ENCODE measurements at regions not wholly inside any gene's neighbourhood (a gene's known extent, or its start where the extent isn't known, plus 50 kb on each side); places are given as distances from the start of the nearest gene placed in this dataset.

- no peaks in the 10 kb centered on the region for H4K20me1 ChIP-seq (ENCODE audit: insufficient read depth)
- ChIA-PET POLR2A (no interaction called here), CTCF (interaction anchor here (1.3 kb wide), 1 partner anchor 185 kb away, joined by 4 read pairs; no protein-coding TSS in a partner anchor)
- no peaks in the 10 kb centered on the region for H3K27me3 ChIP-seq (ENCODE audit: insufficient read depth)
- no peak overlapping the region for H3K4me2 ChIP-seq
- 90% methylated on average over 5 of the region's 5 CpGs for WGBS (ENCODE audit: low lambda C conversion rate)
- no peak overlapping the region for H3K4me3 ChIP-seq (ENCODE audit: low read depth in 2 of 2, low read length in 1 of 2)
- no peak overlapping the region for H2AFZ ChIP-seq (ENCODE audit: low read depth)
- H3K4me1 ChIP-seq (ENCODE audit: control insufficient read depth in 1 of 2, insufficient read depth in 2 of 2, low read depth in 1 of 2, low read length in 1 of 2) = peaks cover 0 to 12% of the 10 kb centered on the region in 2 experiments; a peak in 3 of 4 replicates
- DNase-seq = no peak
- no peaks in the 10 kb centered on the region for H3K9me3 ChIP-seq
- H3K9me2 ChIP-seq = no peaks in the 10 kb centered on the region
- H3K79me2 ChIP-seq (ENCODE audit: insufficient read depth) = no peaks in the 10 kb centered on the region
- H3F3A ChIP-seq (replicated peaks; ENCODE audit: insufficient read depth) = no peaks in the 10 kb centered on the region
- no peak overlapping the region for H3K9ac ChIP-seq
- no peak overlapping the region for H3K27ac ChIP-seq (ENCODE audit: low read depth in 2 of 2, low read length in 1 of 2)
- TF ChIP-seq MXI1 (IDR thresholded peaks at IDR 0.05; ENCODE audit: low read depth, low read length) (no peak), SIN3A (IDR thresholded peaks at IDR 0.05; ENCODE audit: borderline replicate concordance, low read depth, low read length) (no peak), PBX3 (IDR thresholded peaks at IDR 0.05) (no peak), USF1 (IDR thresholded peaks at IDR 0.05; ENCODE audit: borderline replicate concordance, low read depth) (no peak), CTCF (IDR thresholded peaks at IDR 0.05) (no peak), IRF3 (IDR thresholded peaks at IDR 0.05; ENCODE audit: low read depth, low read length) (no peak), YY1 (IDR thresholded peaks at IDR 0.05; ENCODE audit: low read depth) (no peak), FOXJ3 (CRISPR knock-in tag; IDR thresholded peaks at IDR 0.05) (no peak), POLR2AphosphoS5 (IDR thresholded peaks at IDR 0.05; ENCODE audit: low read depth, low read length) (no peak), GABPA (IDR thresholded peaks at IDR 0.05; ENCODE audit: low read depth) (no peak), FOXM1 (IDR thresholded peaks at IDR 0.05; ENCODE audit: low read depth) (no peak), FOSL2 (IDR thresholded peaks at IDR 0.05; ENCODE audit: borderline replicate concordance, low read depth) (no peak), EZH2phosphoT487 (IDR thresholded peaks at IDR 0.05; ENCODE audit: borderline replicate concordance, low read depth) (no peak), JUND (IDR thresholded peaks at IDR 0.05) (no peak), USF2 (IDR thresholded peaks at IDR 0.05; ENCODE audit: borderline replicate concordance, low read depth, low read length) (no peak)
- no peaks in the 10 kb centered on the region for H3K36me3 ChIP-seq (replicated peaks in 1 of 2; ENCODE audit: control insufficient read depth in 1 of 2, insufficient read depth in 2 of 2, low read length in 1 of 2)
Measured at GRCh38 chr10:110361800-110362456, 57.2 kb upstream of the SMNDC1 start.
